ENCODE measurements at regions not wholly inside any gene's neighbourhood (a gene's known extent, or its start where the extent isn't known, plus 50 kb on each side); places are given as distances from the start of the nearest gene placed in this dataset.
A peak's percentile ranks its signal among the peaks of the same experiment; 100 is the strongest.

DNA sequence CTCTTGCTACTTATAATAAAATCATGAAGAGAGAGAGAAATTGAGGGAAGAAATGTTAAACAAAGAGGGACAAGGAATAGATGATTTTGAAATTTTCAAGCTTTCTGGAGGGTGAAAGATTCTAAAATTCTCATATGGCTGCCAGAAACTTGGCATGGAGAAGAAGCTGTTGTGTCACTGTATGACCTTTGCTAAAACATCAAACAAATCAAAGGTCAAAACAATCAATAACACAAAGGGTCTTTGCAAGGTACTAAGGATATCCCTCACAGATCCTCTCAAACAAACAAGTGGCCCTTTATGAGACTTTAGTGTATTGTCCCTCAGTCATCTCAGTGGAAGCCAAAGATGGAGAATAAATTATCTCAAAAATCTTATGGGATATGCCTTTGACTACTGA lies 1039.2 kb upstream of the MIR17HG start:
- H2AFZ ChIP-seq, result no peak overlapping the region
- H3K4me1 ChIP-seq (ENCODE audit: insufficient read depth), result no peaks in the 10 kb centered on the region
- no peaks in the 10 kb centered on the region for H4K20me1 ChIP-seq (ENCODE audit: insufficient read depth, poor library complexity, severe bottlenecking)
- no peaks in the 10 kb centered on the region for H3K9me2 ChIP-seq (replicated peaks; ENCODE audit: insufficient read depth)
- TF ChIP-seq EZH2 (IDR thresholded peaks at IDR 0.05; ENCODE audit: borderline replicate concordance) (no peak), EZH2phosphoT487 (IDR thresholded peaks at IDR 0.05; ENCODE audit: low read depth, severe bottlenecking, unreplicated experiment) (no peak)
- TF ChIP-seq, protein P1, sequence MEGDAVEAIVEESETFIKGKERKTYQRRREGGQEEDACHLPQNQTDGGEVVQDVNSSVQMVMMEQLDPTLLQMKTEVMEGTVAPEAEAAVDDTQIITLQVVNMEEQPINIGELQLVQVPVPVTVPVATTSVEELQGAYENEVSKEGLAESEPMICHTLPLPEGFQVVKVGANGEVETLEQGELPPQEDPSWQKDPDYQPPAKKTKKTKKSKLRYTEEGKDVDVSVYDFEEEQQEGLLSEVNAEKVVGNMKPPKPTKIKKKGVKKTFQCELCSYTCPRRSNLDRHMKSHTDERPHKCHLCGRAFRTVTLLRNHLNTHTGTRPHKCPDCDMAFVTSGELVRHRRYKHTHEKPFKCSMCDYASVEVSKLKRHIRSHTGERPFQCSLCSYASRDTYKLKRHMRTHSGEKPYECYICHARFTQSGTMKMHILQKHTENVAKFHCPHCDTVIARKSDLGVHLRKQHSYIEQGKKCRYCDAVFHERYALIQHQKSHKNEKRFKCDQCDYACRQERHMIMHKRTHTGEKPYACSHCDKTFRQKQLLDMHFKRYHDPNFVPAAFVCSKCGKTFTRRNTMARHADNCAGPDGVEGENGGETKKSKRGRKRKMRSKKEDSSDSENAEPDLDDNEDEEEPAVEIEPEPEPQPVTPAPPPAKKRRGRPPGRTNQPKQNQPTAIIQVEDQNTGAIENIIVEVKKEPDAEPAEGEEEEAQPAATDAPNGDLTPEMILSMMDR (IDR thresholded peaks at IDR 0.05; ENCODE audit: poor library complexity), result no peak
- no peaks in the 10 kb centered on the region for H3K79me2 ChIP-seq
- H3K4me2 ChIP-seq, result no peak overlapping the region
- no peaks in the 10 kb centered on the region for H3K9me3 ChIP-seq (ENCODE audit: low read depth)
- H3K36me3 ChIP-seq (replicated peaks; ENCODE audit: insufficient read depth, low read depth), result no peaks in the 10 kb centered on the region
- no peak overlapping the region for H3K4me3 ChIP-seq
- H3K27me3 ChIP-seq, result no peaks in the 10 kb centered on the region
- H3K27ac ChIP-seq, result no peak overlapping the region
- DNase-seq (ENCODE audit: low spot score), result no peak

DNA sequence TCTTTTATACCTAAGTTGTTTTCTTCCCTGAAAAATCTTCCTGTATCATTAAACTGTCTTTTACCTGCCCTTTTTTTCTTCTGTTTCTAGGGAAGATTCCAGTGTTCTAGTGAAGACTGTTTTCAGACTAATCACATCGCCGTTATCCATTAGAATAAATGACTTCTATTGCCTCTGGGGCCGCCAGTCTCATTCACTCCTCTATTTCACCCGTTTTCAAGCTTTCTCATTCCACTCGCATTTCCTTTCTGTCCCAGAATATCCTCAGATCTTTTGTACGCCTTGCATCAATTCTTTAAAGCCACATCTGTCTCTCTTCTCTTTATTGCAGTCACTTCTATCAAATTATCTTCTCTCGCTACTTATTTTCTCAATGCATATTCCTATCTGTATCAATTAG lies 1035.6 kb upstream of the MIR17HG start:
- no peak for TF ChIP-seq EZH2 (IDR thresholded peaks at IDR 0.05; ENCODE audit: borderline replicate concordance)
- TF ChIP-seq, protein P1 (IDR thresholded peaks at IDR 0.05; ENCODE audit: poor library complexity), result no peak
- TF ChIP-seq EZH2phosphoT487 (IDR thresholded peaks at IDR 0.05; ENCODE audit: low read depth, severe bottlenecking, unreplicated experiment), result no peak
- DNase-seq (ENCODE audit: low spot score), result no peak
- Histone ChIP-seq H2AFZ (no peak overlapping the region), H3K4me1 (ENCODE audit: insufficient read depth) (peaks cover 4% of the 10 kb centered on the region), H3K27me3 (no peaks in the 10 kb centered on the region), H4K20me1 (ENCODE audit: insufficient read depth, poor library complexity, severe bottlenecking) (no peaks in the 10 kb centered on the region), H3K4me2 (no peak overlapping the region), H3K27ac (no peak overlapping the region), H3K4me3 (no peak overlapping the region), H3K36me3 (replicated peaks; ENCODE audit: insufficient read depth, low read depth) (no peaks in the 10 kb centered on the region), H3K9me3 (ENCODE audit: low read depth) (no peaks in the 10 kb centered on the region), H3K9me2 (replicated peaks; ENCODE audit: insufficient read depth) (no peaks in the 10 kb centered on the region), H3K79me2 (no peaks in the 10 kb centered on the region)
- WGBS (ENCODE audit: low lambda C conversion rate, missing lambda C conversion rate), result 81% methylated on average over 7 of the region's 7 CpGs

DNA sequence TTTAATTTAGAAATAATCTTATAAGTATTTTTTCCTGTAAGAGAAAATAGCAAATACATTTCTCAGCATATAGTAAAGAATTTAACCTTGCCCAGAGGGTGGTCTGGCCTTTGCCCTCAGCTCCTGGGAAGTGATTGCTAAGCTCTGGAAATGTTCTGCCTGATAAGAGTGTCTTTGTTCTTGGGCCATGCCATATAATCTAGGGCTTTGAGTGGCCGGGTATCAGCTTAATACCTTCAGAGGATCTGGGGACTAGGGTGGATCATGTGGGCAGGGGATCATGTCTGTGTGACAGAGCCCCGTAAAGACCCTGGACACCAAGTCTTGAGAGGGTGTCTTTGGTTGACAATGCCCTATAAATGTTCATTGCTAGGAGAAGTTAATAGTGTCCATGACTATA lies 1032.4 kb upstream of the MIR17HG start:
- H3K4me2 ChIP-seq, result peak overlapping the region; percentile 21
- no peak overlapping the region for H3K27ac ChIP-seq
- H3K27me3 ChIP-seq, result no peaks in the 10 kb centered on the region
- H2AFZ ChIP-seq, result no peak overlapping the region
- no peak overlapping the region for H3K4me3 ChIP-seq
- WGBS (ENCODE audit: low lambda C conversion rate, missing lambda C conversion rate), result 10% methylated on average over 2 of the region's 2 CpGs
- H3K36me3 ChIP-seq (replicated peaks; ENCODE audit: insufficient read depth, low read depth), result no peaks in the 10 kb centered on the region
- peaks cover 4% of the 10 kb centered on the region for H3K4me1 ChIP-seq (ENCODE audit: insufficient read depth)
- no peaks in the 10 kb centered on the region for H3K79me2 ChIP-seq
- DNase-seq (ENCODE audit: low spot score), result no peak
- no peaks in the 10 kb centered on the region for H4K20me1 ChIP-seq (ENCODE audit: insufficient read depth, poor library complexity, severe bottlenecking)
- no peaks in the 10 kb centered on the region for H3K9me2 ChIP-seq (replicated peaks; ENCODE audit: insufficient read depth)
- no peaks in the 10 kb centered on the region for H3K9me3 ChIP-seq (ENCODE audit: low read depth)
- TF ChIP-seq, protein P1 (IDR thresholded peaks at IDR 0.05; ENCODE audit: poor library complexity), result no peak
- no peak for TF ChIP-seq EZH2phosphoT487 (IDR thresholded peaks at IDR 0.05; ENCODE audit: low read depth, severe bottlenecking, unreplicated experiment)
- no peak for TF ChIP-seq EZH2 (IDR thresholded peaks at IDR 0.05; ENCODE audit: borderline replicate concordance)

DNA sequence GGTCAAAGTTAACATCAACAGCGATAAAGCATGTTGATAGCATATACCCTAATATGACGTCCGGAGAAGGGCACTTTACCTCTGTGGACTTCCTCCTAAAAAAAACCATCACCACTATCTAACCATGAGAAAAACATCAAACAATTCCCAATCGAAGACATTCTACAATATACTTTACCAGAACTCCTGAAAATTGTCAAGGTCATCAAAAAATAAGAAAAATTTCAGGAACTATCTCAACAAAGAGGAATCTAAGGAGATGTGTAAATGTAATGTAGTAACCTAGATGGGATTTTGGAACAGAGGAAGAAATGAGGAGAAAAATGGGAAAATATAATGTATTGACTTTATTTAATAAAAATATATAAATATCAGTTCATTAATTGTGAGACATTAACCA lies 1026.8 kb upstream of the MIR17HG start:
- Histone ChIP-seq H3K4me2 (no peak overlapping the region), H2AFZ (no peak overlapping the region), H3K4me1 (ENCODE audit: insufficient read depth) (no peaks in the 10 kb centered on the region), H3K27me3 (no peaks in the 10 kb centered on the region), H3K9me3 (ENCODE audit: low read depth) (no peaks in the 10 kb centered on the region), H3K36me3 (replicated peaks; ENCODE audit: insufficient read depth, low read depth) (no peaks in the 10 kb centered on the region), H3K27ac (no peak overlapping the region), H4K20me1 (ENCODE audit: insufficient read depth, poor library complexity, severe bottlenecking) (no peaks in the 10 kb centered on the region), H3K9me2 (replicated peaks; ENCODE audit: insufficient read depth) (no peaks in the 10 kb centered on the region), H3K79me2 (no peaks in the 10 kb centered on the region), H3K4me3 (no peak overlapping the region)
- WGBS (ENCODE audit: low lambda C conversion rate, missing lambda C conversion rate), result 92% methylated on average over 4 of the region's 4 CpGs
- DNase-seq (ENCODE audit: low spot score), result no peak
- TF ChIP-seq EZH2 (IDR thresholded peaks at IDR 0.05; ENCODE audit: borderline replicate concordance), result no peak
